ENCODE measurements at regions not wholly inside any gene's neighbourhood (a gene's known extent, or its start where the extent isn't known, plus 50 kb on each side); places are given as distances from the start of the nearest gene placed in this dataset.

GRCh38 chr5:143505934-143506333 is 102.4 kb upstream of the NR3C1 start:
- H3K27me3 ChIP-seq (replicated peaks; ENCODE audit: control insufficient read depth, insufficient read depth, low read length), result no peaks in the 10 kb centered on the region
- no peak for TF ChIP-seq CTCF (IDR thresholded peaks at IDR 0.05; ENCODE audit: insufficient read depth, low read length, poor library complexity, severe bottlenecking)
- H3K4me3 ChIP-seq (replicated peaks; ENCODE audit: low read depth, low read length), result no peak overlapping the region

GRCh38 chr5:143505354-143505753 is 101.9 kb upstream of the NR3C1 start:
- Histone ChIP-seq H3K27me3 (replicated peaks; ENCODE audit: control insufficient read depth, insufficient read depth, low read length) (no peaks in the 10 kb centered on the region), H3K4me3 (replicated peaks; ENCODE audit: low read depth, low read length) (no peak overlapping the region), H3K36me3 (ENCODE audit: control insufficient read depth, insufficient read depth, low read length) (no peaks in the 10 kb centered on the region)
- no peak for DNase-seq (ENCODE audit: extremely low read depth, insufficient read length)
- no peak for TF ChIP-seq CTCF (IDR thresholded peaks at IDR 0.05; ENCODE audit: insufficient read depth, low read length, poor library complexity, severe bottlenecking)

More at GRCh38 chr5:143505934-143506333, 102.4 kb upstream of the NR3C1 start:
- no peak for DNase-seq (ENCODE audit: extremely low read depth, insufficient read length)
- H3K36me3 ChIP-seq (ENCODE audit: control insufficient read depth, insufficient read depth, low read length), result no peaks in the 10 kb centered on the region

- TF ChIP-seq CTCF (IDR thresholded peaks at IDR 0.05; ENCODE audit: insufficient read depth, low read length, poor library complexity, severe bottlenecking), result no peak
- DNase-seq (ENCODE audit: extremely low read depth, insufficient read length), result no peak
- H3K36me3 ChIP-seq (ENCODE audit: control insufficient read depth, insufficient read depth, low read length), result no peaks in the 10 kb centered on the region
- H3K27me3 ChIP-seq (replicated peaks; ENCODE audit: control insufficient read depth, insufficient read depth, low read length), result no peaks in the 10 kb centered on the region
- H3K4me3 ChIP-seq (replicated peaks; ENCODE audit: low read depth, low read length), result no peak overlapping the region
These were observed 98.0 kb upstream of the NR3C1 start for GRCh38 chr5:143501310-143502044.

GRCh38 chr5:143499480-143500114 is 96.1 kb upstream of the NR3C1 start:
- no peak for TF ChIP-seq CTCF (IDR thresholded peaks at IDR 0.05; ENCODE audit: insufficient read depth, low read length, poor library complexity, severe bottlenecking)
- DNase-seq (ENCODE audit: extremely low read depth, insufficient read length), result no peak
- Histone ChIP-seq H3K27me3 (replicated peaks; ENCODE audit: control insufficient read depth, insufficient read depth, low read length) (no peaks in the 10 kb centered on the region), H3K36me3 (ENCODE audit: control insufficient read depth, insufficient read depth, low read length) (no peaks in the 10 kb centered on the region), H3K4me3 (replicated peaks; ENCODE audit: low read depth, low read length) (no peak overlapping the region)

- no peaks in the 10 kb centered on the region for H3K36me3 ChIP-seq (ENCODE audit: control insufficient read depth, insufficient read depth, low read length)
- DNase-seq (ENCODE audit: extremely low read depth, insufficient read length), result no peak
- no peak for TF ChIP-seq CTCF (IDR thresholded peaks at IDR 0.05; ENCODE audit: insufficient read depth, low read length, poor library complexity, severe bottlenecking)
- H3K4me3 ChIP-seq (replicated peaks; ENCODE audit: low read depth, low read length), result no peak overlapping the region
- no peaks in the 10 kb centered on the region for H3K27me3 ChIP-seq (replicated peaks; ENCODE audit: control insufficient read depth, insufficient read depth, low read length)
These were observed 95.3 kb upstream of the NR3C1 start for GRCh38 chr5:143498821-143499220.
